ENCODE measurements at regions not wholly inside any gene's neighbourhood (a gene's known extent, or its start where the extent isn't known, plus 50 kb on each side); places are given as distances from the start of the nearest gene placed in this dataset.
"Not testable (repeated sequence)": the region's sequence is repeated elsewhere in the genome, so short reads cannot be mapped to it uniquely, and the experiment has no call there.

- DNase-seq (ENCODE audit: low spot score) = no peak
These were observed 60.0 kb downstream of the DMAC1 start for GRCh38 chr9:7739595-7739994.

- DNase-seq (ENCODE audit: low spot score) = no peak
These were observed 64.3 kb downstream of the DMAC1 start for GRCh38 chr9:7735311-7735710.

GRCh38 chr9:7730164-7730445 is 69.5 kb downstream of the DMAC1 start:
- DNase-seq (ENCODE audit: low spot score) = no peak

GRCh38 chr9:7729371-7730163 is 70.0 kb downstream of the DMAC1 start:
- no peak for DNase-seq (ENCODE audit: low spot score)

- DNase-seq (ENCODE audit: low spot score) = no peak
These were observed 78.3 kb downstream of the DMAC1 start for GRCh38 chr9:7721291-7721690.

- DNase-seq (ENCODE audit: low spot score) = not testable (repeated sequence)
These were observed 86.5 kb downstream of the DMAC1 start for GRCh38 chr9:7713088-7713487.

- DNase-seq (ENCODE audit: low spot score) = no peak
These were observed 88.9 kb downstream of the DMAC1 start for GRCh38 chr9:7710686-7711085.

- no peak for DNase-seq (ENCODE audit: low spot score)
These were observed 91.6 kb downstream of the DMAC1 start for GRCh38 chr9:7707934-7708333.

GRCh38 chr9:7704543-7704942 is 95.0 kb downstream of the DMAC1 start:
- no peak for DNase-seq (ENCODE audit: low spot score)

GRCh38 chr9:7691909-7692308 is 107.7 kb downstream of the DMAC1 start:
- no peak for DNase-seq (ENCODE audit: low spot score)

- DNase-seq (ENCODE audit: low spot score) = no peak
These were observed 109.6 kb downstream of the DMAC1 start for GRCh38 chr9:7690014-7690413.

GRCh38 chr9:7688626-7689025 is 111.0 kb downstream of the DMAC1 start:
- DNase-seq (ENCODE audit: low spot score) = no peak

- DNase-seq (ENCODE audit: low spot score) = no peak
These were observed 122.9 kb downstream of the DMAC1 start for GRCh38 chr9:7676609-7677156.

- no peak for DNase-seq (ENCODE audit: low spot score)
These were observed 127.7 kb downstream of the DMAC1 start for GRCh38 chr9:7671847-7672246.

- DNase-seq (ENCODE audit: low spot score) = no peak
These were observed 131.0 kb downstream of the DMAC1 start for GRCh38 chr9:7668541-7668940.

GRCh38 chr9:7665874-7666273 is 133.7 kb downstream of the DMAC1 start:
- no peak for DNase-seq (ENCODE audit: low spot score)

- no peak for DNase-seq (ENCODE audit: low spot score)
These were observed 139.8 kb downstream of the DMAC1 start for GRCh38 chr9:7659766-7660165.

- no peak for DNase-seq (ENCODE audit: low spot score)
These were observed 142.9 kb downstream of the DMAC1 start for GRCh38 chr9:7656636-7657035.

- no peak for DNase-seq (ENCODE audit: low spot score)
These were observed 146.3 kb downstream of the DMAC1 start for GRCh38 chr9:7653262-7653661.

GRCh38 chr9:7640231-7640630 is 159.3 kb downstream of the DMAC1 start:
- DNase-seq (ENCODE audit: low spot score) = no peak

- DNase-seq (ENCODE audit: low spot score) = no peak
These were observed 160.1 kb downstream of the DMAC1 start for GRCh38 chr9:7639471-7639870.

GRCh38 chr9:7636838-7637467 is 162.6 kb downstream of the DMAC1 start:
- no peak for DNase-seq (ENCODE audit: low spot score)

GRCh38 chr9:7636309-7636708 is 163.3 kb downstream of the DMAC1 start:
- no peak for DNase-seq (ENCODE audit: low spot score)

All from SK-N-DZ (cell line).